ENCODE measurements at regions not wholly inside any gene's neighbourhood (a gene's known extent, or its start where the extent isn't known, plus 50 kb on each side); places are given as distances from the start of the nearest gene placed in this dataset.

DNA sequence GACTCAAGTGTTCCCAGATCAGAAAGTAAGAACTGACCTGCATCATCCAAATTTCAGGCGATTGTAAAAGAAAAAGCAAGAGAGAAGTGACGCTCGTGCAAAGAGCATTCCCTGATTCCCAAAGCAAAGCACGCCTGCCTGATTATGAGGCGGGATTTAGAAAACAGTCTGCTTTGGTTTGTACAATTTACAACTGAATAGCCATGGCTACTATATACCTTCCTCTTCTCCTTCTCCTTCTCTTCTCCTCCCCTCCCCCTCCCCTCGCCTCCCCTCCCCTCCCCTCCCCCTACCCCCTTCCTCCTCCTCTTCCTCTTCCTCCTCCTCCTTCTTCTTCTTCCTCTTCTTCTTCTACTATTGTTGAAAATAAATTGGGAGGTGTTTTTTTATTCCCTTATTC lies 782.9 kb downstream of the GALR1 start:
- Histone ChIP-seq H4K20me1 (ENCODE audit: control insufficient read depth, extremely low read depth, insufficient read depth, low read length) (no peaks in the 10 kb centered on the region), H3K4me3 (ENCODE audit: control insufficient read depth in 2 of 3, extremely low read depth in 1 of 3, insufficient read depth in 2 of 3, low read depth in 1 of 3, low read length in 3 of 3) (no peak overlapping the region), H3K79me2 (ENCODE audit: control insufficient read depth, insufficient read depth, low read length) (no peaks in the 10 kb centered on the region), H3K9me3 (ENCODE audit: control insufficient read depth, low read depth, low read length) (peaks cover 8% of the 10 kb centered on the region), H3K27me3 (ENCODE audit: control insufficient read depth, extremely low read depth, insufficient read depth, low read length) (no peaks in the 10 kb centered on the region), H3K36me3 (ENCODE audit: control insufficient read depth in 2 of 2, extremely low read depth in 1 of 2, insufficient read depth in 2 of 2, low read length in 2 of 2) (no peaks in the 10 kb centered on the region), H3K9ac (ENCODE audit: control insufficient read depth, extremely low read depth, insufficient read depth, low read length) (no peak overlapping the region), H3K4me2 (ENCODE audit: control insufficient read depth, extremely low read depth, insufficient read depth, low read depth, low read length) (no peak overlapping the region), H3K27ac (ENCODE audit: control insufficient read depth, insufficient read depth, low read length) (no peak overlapping the region), H2AFZ (ENCODE audit: control insufficient read depth, low read length) (no peak overlapping the region), H3K9me1 (ENCODE audit: control insufficient read depth, extremely low read depth, insufficient read depth, low read length) (no peaks in the 10 kb centered on the region), H3K4me1 (ENCODE audit: control insufficient read depth, extremely low read depth, insufficient read depth, low read length) (no peaks in the 10 kb centered on the region)
- DNase-seq (ENCODE audit: low read depth, low spot score), result no peak
- no peak for FAIRE-seq
- TF ChIP-seq EZH2 (IDR thresholded peaks at IDR 0.05; ENCODE audit: low read length), result no peak
- TF ChIP-seq, protein P1, sequence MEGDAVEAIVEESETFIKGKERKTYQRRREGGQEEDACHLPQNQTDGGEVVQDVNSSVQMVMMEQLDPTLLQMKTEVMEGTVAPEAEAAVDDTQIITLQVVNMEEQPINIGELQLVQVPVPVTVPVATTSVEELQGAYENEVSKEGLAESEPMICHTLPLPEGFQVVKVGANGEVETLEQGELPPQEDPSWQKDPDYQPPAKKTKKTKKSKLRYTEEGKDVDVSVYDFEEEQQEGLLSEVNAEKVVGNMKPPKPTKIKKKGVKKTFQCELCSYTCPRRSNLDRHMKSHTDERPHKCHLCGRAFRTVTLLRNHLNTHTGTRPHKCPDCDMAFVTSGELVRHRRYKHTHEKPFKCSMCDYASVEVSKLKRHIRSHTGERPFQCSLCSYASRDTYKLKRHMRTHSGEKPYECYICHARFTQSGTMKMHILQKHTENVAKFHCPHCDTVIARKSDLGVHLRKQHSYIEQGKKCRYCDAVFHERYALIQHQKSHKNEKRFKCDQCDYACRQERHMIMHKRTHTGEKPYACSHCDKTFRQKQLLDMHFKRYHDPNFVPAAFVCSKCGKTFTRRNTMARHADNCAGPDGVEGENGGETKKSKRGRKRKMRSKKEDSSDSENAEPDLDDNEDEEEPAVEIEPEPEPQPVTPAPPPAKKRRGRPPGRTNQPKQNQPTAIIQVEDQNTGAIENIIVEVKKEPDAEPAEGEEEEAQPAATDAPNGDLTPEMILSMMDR (optimal IDR thresholded peaks at IDR 0.05 in 1 of 3, IDR thresholded peaks at IDR 0.05 in 1 of 3, conservative IDR thresholded peaks at IDR 0.05 in 1 of 3; ENCODE audit: extremely low read depth in 1 of 3, insufficient read depth in 2 of 3, low read length in 3 of 3), result no peak
- dilution Hi-C loops (cut with MboI; ENCODE audit: extremely low pct_ligation_motif_present, low sequenced_read_pairs), result no loop called here

GRCh38 chr18:78034755-78035154 lies 785.1 kb downstream of the GALR1 start:
- no peak overlapping the region for H3K27ac ChIP-seq (ENCODE audit: control insufficient read depth, insufficient read depth, low read length)
- H4K20me1 ChIP-seq (ENCODE audit: control insufficient read depth, extremely low read depth, insufficient read depth, low read length), result no peaks in the 10 kb centered on the region
- H3K4me2 ChIP-seq (ENCODE audit: control insufficient read depth, extremely low read depth, insufficient read depth, low read depth, low read length), result no peak overlapping the region
- no peaks in the 10 kb centered on the region for H3K9me1 ChIP-seq (ENCODE audit: control insufficient read depth, extremely low read depth, insufficient read depth, low read length)
- dilution Hi-C loops (cut with MboI; ENCODE audit: extremely low pct_ligation_motif_present, low sequenced_read_pairs), result no loop called here
- H3K36me3 ChIP-seq (ENCODE audit: control insufficient read depth in 2 of 2, extremely low read depth in 1 of 2, insufficient read depth in 2 of 2, low read length in 2 of 2), result no peaks in the 10 kb centered on the region
- no peaks in the 10 kb centered on the region for H3K79me2 ChIP-seq (ENCODE audit: control insufficient read depth, insufficient read depth, low read length)
- H2AFZ ChIP-seq (ENCODE audit: control insufficient read depth, low read length), result no peak overlapping the region
- H3K9ac ChIP-seq (ENCODE audit: control insufficient read depth, extremely low read depth, insufficient read depth, low read length), result no peak overlapping the region
- no peak for DNase-seq (ENCODE audit: low read depth, low spot score)
- no peak for FAIRE-seq
- no peaks in the 10 kb centered on the region for H3K4me1 ChIP-seq (ENCODE audit: control insufficient read depth, extremely low read depth, insufficient read depth, low read length)
- no peak overlapping the region for H3K4me3 ChIP-seq (ENCODE audit: control insufficient read depth in 2 of 3, extremely low read depth in 1 of 3, insufficient read depth in 2 of 3, low read depth in 1 of 3, low read length in 3 of 3)
- TF ChIP-seq, protein P1 (optimal IDR thresholded peaks at IDR 0.05 in 1 of 3, IDR thresholded peaks at IDR 0.05 in 1 of 3, conservative IDR thresholded peaks at IDR 0.05 in 1 of 3; ENCODE audit: extremely low read depth in 1 of 3, insufficient read depth in 2 of 3, low read length in 3 of 3), result no peak
- no peak for TF ChIP-seq EZH2 (IDR thresholded peaks at IDR 0.05; ENCODE audit: low read length)
- H3K9me3 ChIP-seq (ENCODE audit: control insufficient read depth, low read depth, low read length), result peaks cover 8% of the 10 kb centered on the region
- H3K27me3 ChIP-seq (ENCODE audit: control insufficient read depth, extremely low read depth, insufficient read depth, low read length), result no peaks in the 10 kb centered on the region

All from keratinocyte (primary cell).